ENCODE measurements at regions not wholly inside any gene's neighbourhood (a gene's known extent, or its start where the extent isn't known, plus 50 kb on each side); places are given as distances from the start of the nearest gene placed in this dataset.
A peak's percentile ranks its signal among the peaks of the same experiment; 100 is the strongest.

DNA sequence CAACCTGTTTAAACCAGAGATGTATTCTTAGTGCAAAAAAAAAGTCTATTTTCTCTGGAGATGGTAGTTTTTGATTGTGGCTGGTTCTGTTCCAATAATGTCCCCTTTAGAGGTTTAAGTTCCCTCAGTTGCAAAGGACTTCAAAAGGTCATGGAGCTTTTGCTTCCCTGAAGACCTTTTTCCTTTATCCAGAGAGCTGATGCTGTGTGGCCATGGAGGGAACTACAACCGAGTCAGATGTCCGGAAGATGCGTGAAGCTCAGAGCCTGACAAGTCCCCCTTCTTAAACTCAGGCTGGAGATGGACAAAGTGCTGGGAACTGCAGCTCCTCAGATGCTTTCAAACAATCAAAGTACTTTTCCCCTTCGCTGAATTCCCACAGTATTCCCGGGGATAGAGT lies 176.1 kb downstream of the TMEM18 start:
- Mint-ChIP-seq H3K36me3 (ENCODE audit: low read depth) (no peaks in the 10 kb centered on the region), H3K27me3 (ENCODE audit: low read depth) (peaks cover 14% of the 10 kb centered on the region), H3K9me3 (no peaks in the 10 kb centered on the region), H3K27ac (no peak overlapping the region), H3K4me3 (no peak overlapping the region), H3K4me1 (peaks cover 13% of the 10 kb centered on the region)
- peak in 2 of 3 experiments; percentile 20 to 39 for TF ChIP-seq CTCF (IDR thresholded peaks at IDR 0.05; ENCODE audit: unreplicated experiment in 3 of 3)

DNA sequence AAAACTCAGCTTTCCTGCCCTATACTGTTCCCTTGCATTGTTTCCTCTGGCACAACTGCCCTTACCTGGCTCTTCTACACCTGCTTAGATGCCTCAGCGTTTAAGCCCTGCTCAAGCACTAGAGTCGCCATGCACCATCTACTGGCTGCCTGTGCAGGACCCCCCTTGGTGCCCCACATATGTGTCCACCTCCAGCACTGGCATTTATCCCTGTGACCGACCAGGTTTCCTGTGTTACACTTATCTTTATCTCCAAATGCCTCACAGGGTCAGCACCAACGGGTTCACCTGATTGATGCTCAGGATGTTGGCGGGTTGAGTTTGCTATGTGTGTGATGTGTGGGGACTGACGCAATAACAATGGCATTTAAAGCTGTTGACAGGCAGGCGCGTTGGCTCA lies 177.5 kb downstream of the TMEM18 start:
- no peaks in the 10 kb centered on the region for H3K9me3 Mint-ChIP-seq
- no peak for TF ChIP-seq CTCF (IDR thresholded peaks at IDR 0.05; ENCODE audit: unreplicated experiment in 3 of 3)
- no peak overlapping the region for H3K4me3 Mint-ChIP-seq
- peaks cover 14% of the 10 kb centered on the region for H3K27me3 Mint-ChIP-seq (ENCODE audit: low read depth)
- H3K27ac Mint-ChIP-seq, result no peak overlapping the region
- H3K4me1 Mint-ChIP-seq, result peaks cover 4% of the 10 kb centered on the region
- no peaks in the 10 kb centered on the region for H3K36me3 Mint-ChIP-seq (ENCODE audit: low read depth)

DNA sequence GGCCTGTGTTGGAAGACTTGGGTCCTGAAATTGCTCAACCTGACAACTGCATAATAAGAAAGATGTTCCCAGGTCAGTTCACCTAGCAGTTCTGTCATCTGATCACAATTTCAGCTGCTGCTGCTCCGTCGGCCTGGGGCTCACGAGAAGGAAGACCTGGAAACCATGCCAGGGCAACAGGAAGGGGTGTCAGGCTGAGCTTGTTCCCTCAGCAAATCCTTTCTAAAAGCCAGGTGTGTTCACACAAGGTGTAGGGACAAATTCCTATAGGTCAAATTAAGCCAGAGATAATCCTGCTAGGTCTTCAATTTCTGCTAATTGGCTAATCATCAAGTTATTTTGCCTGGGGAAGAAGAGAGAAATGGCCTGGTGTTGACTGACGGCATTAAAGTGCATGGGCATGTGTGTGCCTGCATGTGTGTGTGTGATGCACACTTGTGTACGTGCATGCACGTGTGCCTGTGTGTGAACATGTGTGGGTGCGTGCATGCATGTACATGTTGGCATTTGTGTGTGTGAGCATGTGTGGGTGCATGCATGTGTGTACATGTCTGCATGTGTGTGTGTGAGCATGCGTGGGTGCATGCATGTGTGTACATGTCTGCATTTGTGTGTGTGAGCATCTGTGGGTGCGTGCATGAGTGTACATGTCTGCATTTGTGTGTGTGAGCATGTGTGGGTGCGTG lies 178.6 kb downstream of the TMEM18 start:
- no peak overlapping the region for H3K27ac Mint-ChIP-seq
- no peaks in the 10 kb centered on the region for H3K36me3 Mint-ChIP-seq (ENCODE audit: low read depth)
- H3K9me3 Mint-ChIP-seq, result no peaks in the 10 kb centered on the region
- H3K4me1 Mint-ChIP-seq, result peaks cover 4% of the 10 kb centered on the region
- peaks cover 14% of the 10 kb centered on the region for H3K27me3 Mint-ChIP-seq (ENCODE audit: low read depth)
- H3K4me3 Mint-ChIP-seq, result no peak overlapping the region
- TF ChIP-seq CTCF (IDR thresholded peaks at IDR 0.05; ENCODE audit: unreplicated experiment in 3 of 3), result no peak

DNA sequence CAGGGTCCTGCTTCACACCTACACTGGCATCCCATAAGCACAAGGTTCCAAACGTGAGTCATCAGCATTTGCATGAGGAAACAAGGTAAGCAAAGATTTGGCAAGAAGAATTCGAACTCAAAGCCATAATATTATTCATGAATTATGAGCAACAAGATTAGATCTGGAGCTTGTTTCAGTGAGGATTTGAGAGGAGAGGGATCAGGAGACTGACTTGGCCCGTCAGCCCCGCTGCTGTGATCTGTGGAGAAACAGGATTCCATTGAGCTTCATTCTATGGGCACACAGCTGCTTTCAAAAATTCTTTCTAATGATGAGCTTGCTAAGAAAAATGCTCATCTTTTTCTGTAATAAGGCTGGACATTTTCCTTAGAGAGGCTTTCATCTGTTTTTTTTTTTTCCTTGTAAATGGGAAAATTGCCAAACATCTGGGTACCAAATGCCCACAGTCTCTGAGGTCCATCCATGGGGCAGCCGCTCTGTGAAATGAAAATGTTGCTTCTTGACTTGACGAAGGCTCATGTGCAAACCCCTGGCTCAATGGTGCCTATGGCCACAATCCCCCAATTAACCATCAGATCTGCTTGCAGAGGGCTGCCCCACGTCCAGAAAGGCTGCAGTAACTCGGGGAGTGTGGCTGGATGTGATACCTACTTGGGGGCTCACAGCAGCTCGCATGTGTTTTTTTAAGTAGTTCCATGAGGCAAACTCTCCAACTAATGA lies 179.3 kb downstream of the TMEM18 start:
- peaks cover 14% of the 10 kb centered on the region for H3K27me3 Mint-ChIP-seq (ENCODE audit: low read depth)
- H3K36me3 Mint-ChIP-seq (ENCODE audit: low read depth), result no peaks in the 10 kb centered on the region
- H3K27ac Mint-ChIP-seq, result no peak overlapping the region
- peaks cover 4% of the 10 kb centered on the region for H3K4me1 Mint-ChIP-seq
- no peak overlapping the region for H3K4me3 Mint-ChIP-seq
- no peak for TF ChIP-seq CTCF (IDR thresholded peaks at IDR 0.05; ENCODE audit: unreplicated experiment in 3 of 3)
- no peaks in the 10 kb centered on the region for H3K9me3 Mint-ChIP-seq

GRCh38 chr2:496729-497128 lies 180.5 kb downstream of the TMEM18 start:
- H3K27me3 Mint-ChIP-seq (ENCODE audit: low read depth), result peaks cover 14% of the 10 kb centered on the region
- TF ChIP-seq CTCF (IDR thresholded peaks at IDR 0.05; ENCODE audit: unreplicated experiment in 3 of 3), result no peak
- no peak overlapping the region for H3K4me3 Mint-ChIP-seq
- peaks cover 4% of the 10 kb centered on the region for H3K4me1 Mint-ChIP-seq
- H3K27ac Mint-ChIP-seq, result no peak overlapping the region
- no peaks in the 10 kb centered on the region for H3K9me3 Mint-ChIP-seq
- no peaks in the 10 kb centered on the region for H3K36me3 Mint-ChIP-seq (ENCODE audit: low read depth)
